ENCODE measurements at regions not wholly inside any gene's neighbourhood (a gene's known extent, or its start where the extent isn't known, plus 50 kb on each side); places are given as distances from the start of the nearest gene placed in this dataset.
"Not testable (repeated sequence)": the region's sequence is repeated elsewhere in the genome, so short reads cannot be mapped to it uniquely, and the experiment has no call there.

GRCh38 chr20:50453533-50454244 is 56.5 kb upstream of the PTPN1 start:
- H3K4me3 ChIP-seq (ENCODE audit: low read depth, low read length): no peak overlapping the region
- DNase-seq (ENCODE audit: low read depth): no peak
- no peak for TF ChIP-seq MYC (IDR thresholded peaks at IDR 0.05; ENCODE audit: low read depth, low read length)
- no peak for TF ChIP-seq CTCF (IDR thresholded peaks at IDR 0.05; ENCODE audit: low read depth, low read length)
- no peak for TF ChIP-seq MAX (IDR thresholded peaks at IDR 0.05; ENCODE audit: low read depth, low read length)
- no peak for TF ChIP-seq POLR2A (IDR thresholded peaks at IDR 0.05; ENCODE audit: extremely low read depth, insufficient read length)

- not testable (repeated sequence) for H3K4me3 ChIP-seq (ENCODE audit: low read depth, low read length); DNase-seq (ENCODE audit: low read depth)
Measured at GRCh38 chr20:50455245-50455644, 54.9 kb upstream of the PTPN1 start.

GRCh38 chr20:50455656-50456451 is 54.3 kb upstream of the PTPN1 start:
- DNase-seq (ENCODE audit: low read depth): peak; percentile 30
- H3K4me3 ChIP-seq (ENCODE audit: low read depth, low read length): no peak overlapping the region
- TF ChIP-seq MAX (IDR thresholded peaks at IDR 0.05; ENCODE audit: low read depth, low read length): no peak
- TF ChIP-seq POLR2A (IDR thresholded peaks at IDR 0.05; ENCODE audit: extremely low read depth, insufficient read length): no peak
- no peak for TF ChIP-seq CTCF (IDR thresholded peaks at IDR 0.05; ENCODE audit: low read depth, low read length)
- no peak for TF ChIP-seq MYC (IDR thresholded peaks at IDR 0.05; ENCODE audit: low read depth, low read length)

GRCh38 chr20:50456452-50457324 is 53.5 kb upstream of the PTPN1 start:
- no peak for TF ChIP-seq MYC (IDR thresholded peaks at IDR 0.05; ENCODE audit: low read depth, low read length)
- DNase-seq (ENCODE audit: low read depth): no peak
- no peak overlapping the region for H3K4me3 ChIP-seq (ENCODE audit: low read depth, low read length)

- no peak overlapping the region for H3K4me3 ChIP-seq (ENCODE audit: low read depth, low read length)
- DNase-seq (ENCODE audit: low read depth): no peak
- no peak for TF ChIP-seq MAX (IDR thresholded peaks at IDR 0.05; ENCODE audit: low read depth, low read length)
- TF ChIP-seq CTCF (IDR thresholded peaks at IDR 0.05; ENCODE audit: low read depth, low read length): no peak
- TF ChIP-seq POLR2A (IDR thresholded peaks at IDR 0.05; ENCODE audit: extremely low read depth, insufficient read length): no peak
- TF ChIP-seq MYC (IDR thresholded peaks at IDR 0.05; ENCODE audit: low read depth, low read length): no peak
Measured at GRCh38 chr20:50459124-50459918, 50.9 kb upstream of the PTPN1 start.

GRCh38 chr20:50460115-50460607 is 50.0 kb upstream of the PTPN1 start:
- TF ChIP-seq CTCF (IDR thresholded peaks at IDR 0.05; ENCODE audit: low read depth, low read length): no peak
- TF ChIP-seq MYC (IDR thresholded peaks at IDR 0.05; ENCODE audit: low read depth, low read length): no peak
- TF ChIP-seq POLR2A (IDR thresholded peaks at IDR 0.05; ENCODE audit: extremely low read depth, insufficient read length): no peak
- no peak for TF ChIP-seq MAX (IDR thresholded peaks at IDR 0.05; ENCODE audit: low read depth, low read length)
- peak; percentile 43 for DNase-seq (ENCODE audit: low read depth)
- no peak overlapping the region for H3K4me3 ChIP-seq (ENCODE audit: low read depth, low read length)

Data from NB4 (cell line).